ENCODE measurements at regions not wholly inside any gene's neighbourhood (a gene's known extent, or its start where the extent isn't known, plus 50 kb on each side); places are given as distances from the start of the nearest gene placed in this dataset.

GRCh38 chr2:154556146-154556545, 142.3 kb upstream of the KCNJ3 start:
- TF ChIP-seq, protein P1, sequence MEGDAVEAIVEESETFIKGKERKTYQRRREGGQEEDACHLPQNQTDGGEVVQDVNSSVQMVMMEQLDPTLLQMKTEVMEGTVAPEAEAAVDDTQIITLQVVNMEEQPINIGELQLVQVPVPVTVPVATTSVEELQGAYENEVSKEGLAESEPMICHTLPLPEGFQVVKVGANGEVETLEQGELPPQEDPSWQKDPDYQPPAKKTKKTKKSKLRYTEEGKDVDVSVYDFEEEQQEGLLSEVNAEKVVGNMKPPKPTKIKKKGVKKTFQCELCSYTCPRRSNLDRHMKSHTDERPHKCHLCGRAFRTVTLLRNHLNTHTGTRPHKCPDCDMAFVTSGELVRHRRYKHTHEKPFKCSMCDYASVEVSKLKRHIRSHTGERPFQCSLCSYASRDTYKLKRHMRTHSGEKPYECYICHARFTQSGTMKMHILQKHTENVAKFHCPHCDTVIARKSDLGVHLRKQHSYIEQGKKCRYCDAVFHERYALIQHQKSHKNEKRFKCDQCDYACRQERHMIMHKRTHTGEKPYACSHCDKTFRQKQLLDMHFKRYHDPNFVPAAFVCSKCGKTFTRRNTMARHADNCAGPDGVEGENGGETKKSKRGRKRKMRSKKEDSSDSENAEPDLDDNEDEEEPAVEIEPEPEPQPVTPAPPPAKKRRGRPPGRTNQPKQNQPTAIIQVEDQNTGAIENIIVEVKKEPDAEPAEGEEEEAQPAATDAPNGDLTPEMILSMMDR (IDR thresholded peaks at IDR 0.05; ENCODE audit: insufficient read depth, low read length): no peak
- TF ChIP-seq POLR2AphosphoS5 (IDR thresholded peaks at IDR 0.05; ENCODE audit: low read depth) (no peak), REST (IDR thresholded peaks at IDR 0.05; ENCODE audit: insufficient replicate concordance, low read depth) (no peak), GABPA (IDR thresholded peaks at IDR 0.05; ENCODE audit: low read depth) (no peak), SPI1 (IDR thresholded peaks at IDR 0.05; ENCODE audit: borderline replicate concordance, low read depth) (no peak)
